ENCODE measurements at regions not wholly inside any gene's neighbourhood (a gene's known extent, or its start where the extent isn't known, plus 50 kb on each side); places are given as distances from the start of the nearest gene placed in this dataset.

DNA sequence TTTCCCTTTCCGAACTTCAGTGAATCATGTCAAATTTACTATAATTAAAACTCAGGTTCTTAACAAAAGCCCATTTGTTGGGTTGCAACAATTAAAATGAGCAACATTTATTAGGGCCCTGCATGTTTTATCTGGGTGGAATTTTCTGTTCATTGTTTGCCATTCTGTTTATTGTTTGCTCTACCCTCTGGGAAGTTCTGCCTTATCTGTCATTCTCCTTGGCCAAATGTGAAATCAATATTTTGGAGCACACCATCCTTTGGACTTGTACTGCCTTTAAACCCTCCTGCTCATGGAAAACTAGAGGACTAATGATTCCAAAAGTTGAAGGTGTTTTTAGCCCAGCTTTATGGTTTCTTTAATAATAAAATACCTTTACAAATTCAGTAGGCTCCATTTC, 134.5 kb upstream of the KCND2 start:
- dilution Hi-C loops (cut with HindIII; ENCODE audit: low sequenced_read_pairs, unreplicated experiment) (no loop called here), in situ Hi-C loops (cut with MboI; ENCODE audit: low sequenced_read_pairs) (no loop called here), intact Hi-C loops (cut with micrococcal nuclease) (no loop called here)
- Histone ChIP-seq H3K27me3 (ENCODE audit: control insufficient read depth, insufficient read depth, low read length) (no peaks in the 10 kb centered on the region), H2BK120ac (ENCODE audit: low read depth, low read length) (no peak overlapping the region), H3K14ac (replicated peaks; ENCODE audit: low read depth, low read length) (no peak overlapping the region), H3K4me3 (ENCODE audit: insufficient read depth, low read depth, low read length) (no peak overlapping the region), H3K56ac (ENCODE audit: extremely low read depth, insufficient read depth, low read length) (no peak overlapping the region), H3K18ac (ENCODE audit: low read depth, low read length) (no peak overlapping the region), H3K9me3 (ENCODE audit: control insufficient read depth, insufficient read depth, low read length) (no peaks in the 10 kb centered on the region), H4K5ac (ENCODE audit: low read depth, low read length) (no peak overlapping the region), H2BK20ac (ENCODE audit: low read depth, low read length) (no peak overlapping the region), H4K91ac (ENCODE audit: insufficient read depth, low read depth, low read length) (no peak overlapping the region), H3K9me1 (ENCODE audit: insufficient read depth, low read length) (no peaks in the 10 kb centered on the region), H2AK5ac (ENCODE audit: low read depth, low read length) (no peak overlapping the region), H3K23ac (ENCODE audit: low read depth, low read length) (no peak overlapping the region), H3K36me3 (ENCODE audit: control insufficient read depth, insufficient read depth, low read length) (no peaks in the 10 kb centered on the region), H4K8ac (ENCODE audit: low read depth in 2 of 2, low read length in 2 of 2) (no peak overlapping the region), H2AFZ (replicated peaks; ENCODE audit: low read length, poor library complexity) (no peak overlapping the region), H3K9ac (ENCODE audit: low read depth, low read length) (no peak overlapping the region), H2BK15ac (ENCODE audit: low read depth, low read length) (no peak overlapping the region), H2BK5ac (ENCODE audit: low read depth, low read length, poor library complexity, severe bottlenecking) (no peak overlapping the region), H3K79me1 (ENCODE audit: low read depth in 1 of 2, low read length in 2 of 2) (no peaks in the 10 kb centered on the region), H2AK9ac (replicated peaks; ENCODE audit: low read depth, low read length, poor library complexity) (no peak overlapping the region), H4K20me1 (ENCODE audit: insufficient read depth, low read length) (no peaks in the 10 kb centered on the region), H3K4me1 (ENCODE audit: control insufficient read depth, insufficient read depth, low read length) (no peaks in the 10 kb centered on the region), H3K27ac (ENCODE audit: insufficient read depth, low read length) (no peak overlapping the region), H3K4ac (ENCODE audit: low read depth, low read length) (no peak overlapping the region), H3K4me2 (ENCODE audit: low read depth, low read length) (no peak overlapping the region)
- POLR2A ChIA-PET (ENCODE audit: unreplicated experiment), result no interaction called here
- no peak for DNase-seq
- WGBS, 2 experiments (ENCODE audit: extremely low coverage in 2 of 2, insufficient read length in 1 of 2), result no CpG with 5 or more reads among the region's 1 CpG
- TF ChIP-seq FOS (IDR thresholded peaks at IDR 0.05; ENCODE audit: low read depth, low read length) (no peak), POLR2A (IDR thresholded peaks at IDR 0.05; ENCODE audit: low read depth, low read length) (no peak), BHLHE40 (IDR thresholded peaks at IDR 0.05; ENCODE audit: low read depth, low read length) (no peak), MAFK (IDR thresholded peaks at IDR 0.05; ENCODE audit: low read depth, low read length) (no peak), SMC3 (IDR thresholded peaks at IDR 0.05; ENCODE audit: low read depth, low read length) (no peak), NFE2L2 (IDR thresholded peaks at IDR 0.05; ENCODE audit: low read depth, low read length) (no peak), MAZ (IDR thresholded peaks at IDR 0.05; ENCODE audit: borderline replicate concordance, low read depth, low read length) (no peak), CHD1 (IDR thresholded peaks at IDR 0.05; ENCODE audit: low read depth, low read length) (no peak), MXI1 (IDR thresholded peaks at IDR 0.05; ENCODE audit: borderline replicate concordance, low read depth, low read length) (no peak), RCOR1 (IDR thresholded peaks at IDR 0.05; ENCODE audit: insufficient replicate concordance, low read length) (no peak), RAD21 (IDR thresholded peaks at IDR 0.05; ENCODE audit: low read length) (no peak), CEBPB (IDR thresholded peaks at IDR 0.05; ENCODE audit: low read depth, low read length) (no peak), RFX5 (IDR thresholded peaks at IDR 0.05; ENCODE audit: low read depth, low read length) (no peak)
- TF ChIP-seq, protein P1, sequence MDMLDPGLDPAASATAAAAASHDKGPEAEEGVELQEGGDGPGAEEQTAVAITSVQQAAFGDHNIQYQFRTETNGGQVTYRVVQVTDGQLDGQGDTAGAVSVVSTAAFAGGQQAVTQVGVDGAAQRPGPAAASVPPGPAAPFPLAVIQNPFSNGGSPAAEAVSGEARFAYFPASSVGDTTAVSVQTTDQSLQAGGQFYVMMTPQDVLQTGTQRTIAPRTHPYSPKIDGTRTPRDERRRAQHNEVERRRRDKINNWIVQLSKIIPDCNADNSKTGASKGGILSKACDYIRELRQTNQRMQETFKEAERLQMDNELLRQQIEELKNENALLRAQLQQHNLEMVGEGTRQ (IDR thresholded peaks at IDR 0.05; ENCODE audit: low read depth, low read length), result no peak
- TF ChIP-seq, protein P2, sequence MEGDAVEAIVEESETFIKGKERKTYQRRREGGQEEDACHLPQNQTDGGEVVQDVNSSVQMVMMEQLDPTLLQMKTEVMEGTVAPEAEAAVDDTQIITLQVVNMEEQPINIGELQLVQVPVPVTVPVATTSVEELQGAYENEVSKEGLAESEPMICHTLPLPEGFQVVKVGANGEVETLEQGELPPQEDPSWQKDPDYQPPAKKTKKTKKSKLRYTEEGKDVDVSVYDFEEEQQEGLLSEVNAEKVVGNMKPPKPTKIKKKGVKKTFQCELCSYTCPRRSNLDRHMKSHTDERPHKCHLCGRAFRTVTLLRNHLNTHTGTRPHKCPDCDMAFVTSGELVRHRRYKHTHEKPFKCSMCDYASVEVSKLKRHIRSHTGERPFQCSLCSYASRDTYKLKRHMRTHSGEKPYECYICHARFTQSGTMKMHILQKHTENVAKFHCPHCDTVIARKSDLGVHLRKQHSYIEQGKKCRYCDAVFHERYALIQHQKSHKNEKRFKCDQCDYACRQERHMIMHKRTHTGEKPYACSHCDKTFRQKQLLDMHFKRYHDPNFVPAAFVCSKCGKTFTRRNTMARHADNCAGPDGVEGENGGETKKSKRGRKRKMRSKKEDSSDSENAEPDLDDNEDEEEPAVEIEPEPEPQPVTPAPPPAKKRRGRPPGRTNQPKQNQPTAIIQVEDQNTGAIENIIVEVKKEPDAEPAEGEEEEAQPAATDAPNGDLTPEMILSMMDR (conservative IDR thresholded peaks at IDR 0.05; ENCODE audit: low read depth, low read length), result no peak
- TF ChIP-seq, protein P3, sequence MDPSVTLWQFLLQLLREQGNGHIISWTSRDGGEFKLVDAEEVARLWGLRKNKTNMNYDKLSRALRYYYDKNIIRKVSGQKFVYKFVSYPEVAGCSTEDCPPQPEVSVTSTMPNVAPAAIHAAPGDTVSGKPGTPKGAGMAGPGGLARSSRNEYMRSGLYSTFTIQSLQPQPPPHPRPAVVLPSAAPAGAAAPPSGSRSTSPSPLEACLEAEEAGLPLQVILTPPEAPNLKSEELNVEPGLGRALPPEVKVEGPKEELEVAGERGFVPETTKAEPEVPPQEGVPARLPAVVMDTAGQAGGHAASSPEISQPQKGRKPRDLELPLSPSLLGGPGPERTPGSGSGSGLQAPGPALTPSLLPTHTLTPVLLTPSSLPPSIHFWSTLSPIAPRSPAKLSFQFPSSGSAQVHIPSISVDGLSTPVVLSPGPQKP (IDR thresholded peaks at IDR 0.05; ENCODE audit: borderline replicate concordance, low read depth, low read length), result no peak
- BruUV-seq (replicated peaks), result no TSS peak
- CTCF ChIA-PET, result no interaction called here
- ATAC-seq (ENCODE audit: low read depth), result no peak

Measured in IMR-90 (cell line).